NB4 (cell line): ENCODE measurements at regions not wholly inside any gene's neighbourhood (a gene's known extent, or its start where the extent isn't known, plus 50 kb on each side); places are given as distances from the start of the nearest gene placed in this dataset.

ENCODE experiments used
- DNase-seq: peaks from one replicate; pipeline ENCODE4 v3.0.0; 2010; ENCODE audit warnings: low read depth
- H3K4me3 ChIP-seq: one replicate; pipeline ENCODE4 v1.5.1; 2011; ENCODE audit warnings: mild to moderate bottlenecking, low read depth, low read length, moderate library complexity
- MYC ChIP-seq: IDR thresholded peaks from 2 replicates; pipeline ENCODE4 v1.6.1; 2011; ENCODE audit warnings: low read depth, low read length
- POLR2A ChIP-seq: IDR thresholded peaks from 2 replicates; pipeline ENCODE4 v1.6.1; 2011; ENCODE audit warnings: mild to moderate bottlenecking; ENCODE audit not compliant: insufficient read length; ENCODE audit errors: extremely low read depth
- TF ChIP-seq, protein P1 (sequence below): IDR thresholded peaks from one replicate; pipeline ENCODE4 v1.5.1; 2012; ENCODE audit warnings: low read depth, low read length
- TF ChIP-seq, protein P2 (sequence below): IDR thresholded peaks from 2 replicates; pipeline ENCODE4 v1.6.1; 2011; ENCODE audit warnings: low read depth, low read length

DNA sequence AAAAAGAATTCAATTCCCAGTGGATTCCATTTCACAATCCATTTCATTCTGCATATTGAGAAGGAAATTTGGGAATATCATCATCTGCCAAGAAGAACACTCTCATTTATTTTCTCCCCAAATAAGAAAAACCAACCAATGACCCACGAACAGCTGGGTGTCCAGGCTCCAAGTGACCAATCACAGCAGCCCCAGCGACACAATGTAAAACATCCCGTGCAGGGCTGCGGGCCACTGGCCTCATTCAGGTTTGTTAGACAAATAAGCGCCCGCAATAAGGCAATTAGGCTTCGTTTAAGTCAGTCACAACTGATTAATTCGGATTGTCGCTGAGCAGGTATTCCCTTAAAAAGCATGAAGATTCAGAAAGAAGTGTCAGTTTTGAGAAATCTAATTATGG lies 378.6 kb downstream of the EIPR1 start:
- TF ChIP-seq, protein P1, sequence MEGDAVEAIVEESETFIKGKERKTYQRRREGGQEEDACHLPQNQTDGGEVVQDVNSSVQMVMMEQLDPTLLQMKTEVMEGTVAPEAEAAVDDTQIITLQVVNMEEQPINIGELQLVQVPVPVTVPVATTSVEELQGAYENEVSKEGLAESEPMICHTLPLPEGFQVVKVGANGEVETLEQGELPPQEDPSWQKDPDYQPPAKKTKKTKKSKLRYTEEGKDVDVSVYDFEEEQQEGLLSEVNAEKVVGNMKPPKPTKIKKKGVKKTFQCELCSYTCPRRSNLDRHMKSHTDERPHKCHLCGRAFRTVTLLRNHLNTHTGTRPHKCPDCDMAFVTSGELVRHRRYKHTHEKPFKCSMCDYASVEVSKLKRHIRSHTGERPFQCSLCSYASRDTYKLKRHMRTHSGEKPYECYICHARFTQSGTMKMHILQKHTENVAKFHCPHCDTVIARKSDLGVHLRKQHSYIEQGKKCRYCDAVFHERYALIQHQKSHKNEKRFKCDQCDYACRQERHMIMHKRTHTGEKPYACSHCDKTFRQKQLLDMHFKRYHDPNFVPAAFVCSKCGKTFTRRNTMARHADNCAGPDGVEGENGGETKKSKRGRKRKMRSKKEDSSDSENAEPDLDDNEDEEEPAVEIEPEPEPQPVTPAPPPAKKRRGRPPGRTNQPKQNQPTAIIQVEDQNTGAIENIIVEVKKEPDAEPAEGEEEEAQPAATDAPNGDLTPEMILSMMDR, result no peak
- TF ChIP-seq MYC (no peak), POLR2A (no peak)
- TF ChIP-seq, protein P2, sequence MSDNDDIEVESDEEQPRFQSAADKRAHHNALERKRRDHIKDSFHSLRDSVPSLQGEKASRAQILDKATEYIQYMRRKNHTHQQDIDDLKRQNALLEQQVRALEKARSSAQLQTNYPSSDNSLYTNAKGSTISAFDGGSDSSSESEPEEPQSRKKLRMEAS, result no peak
- no peak for DNase-seq
- H3K4me3 ChIP-seq, result no peak overlapping the region

DNA sequence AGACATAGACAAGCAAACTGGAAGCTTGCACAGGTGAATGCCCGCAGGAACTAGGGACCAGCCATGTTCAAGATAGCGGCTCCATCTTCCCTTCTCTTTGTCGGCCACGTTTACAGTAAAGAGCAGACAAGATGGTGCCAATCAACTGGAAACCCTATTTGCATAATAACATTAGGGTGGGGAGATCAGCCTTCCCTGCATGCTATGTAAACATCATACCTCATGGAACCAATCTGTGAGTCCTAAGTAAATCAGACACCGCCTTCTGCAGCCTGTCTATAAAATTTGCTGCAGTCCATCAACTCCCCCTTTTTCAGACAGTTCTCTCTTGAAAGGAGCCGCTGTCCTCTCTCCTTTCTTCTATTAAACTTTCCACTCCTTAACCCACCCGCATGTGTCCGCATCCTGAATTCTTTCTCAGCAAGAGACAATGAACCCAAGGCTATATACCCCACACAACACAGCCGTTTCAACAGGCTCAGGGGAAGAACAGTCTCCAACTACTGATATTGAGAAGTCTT lies 384.4 kb downstream of the EIPR1 start:
- no peak overlapping the region for H3K4me3 ChIP-seq
- TF ChIP-seq POLR2A (no peak), MYC (no peak)
- TF ChIP-seq, protein P2, result no peak
- TF ChIP-seq, protein P1, result no peak
- DNase-seq, result no peak

DNA sequence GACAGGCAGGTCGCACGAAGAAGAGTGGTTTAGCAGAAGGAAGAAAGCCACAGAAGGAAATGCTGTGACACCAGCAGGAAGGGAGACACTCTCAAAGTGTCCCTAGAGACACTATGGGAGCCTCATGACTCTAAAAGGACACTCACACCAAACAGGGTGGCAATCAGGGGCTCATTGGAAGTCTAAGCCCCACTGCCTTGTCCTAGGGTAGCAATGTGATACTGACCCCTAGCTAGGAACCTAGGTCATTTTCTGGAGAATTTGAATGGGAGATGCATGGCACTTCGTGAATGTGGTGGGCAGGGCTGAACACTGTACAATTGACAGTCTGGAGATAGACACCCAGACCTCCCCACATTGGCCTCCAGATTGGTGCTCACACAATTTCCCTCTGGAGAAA lies 385.0 kb downstream of the EIPR1 start:
- H3K4me3 ChIP-seq, result no peak overlapping the region
- TF ChIP-seq MYC (no peak), POLR2A (no peak)
- TF ChIP-seq, protein P1, result no peak
- TF ChIP-seq, protein P2, result no peak
- peak; percentile 8 for DNase-seq

DNA sequence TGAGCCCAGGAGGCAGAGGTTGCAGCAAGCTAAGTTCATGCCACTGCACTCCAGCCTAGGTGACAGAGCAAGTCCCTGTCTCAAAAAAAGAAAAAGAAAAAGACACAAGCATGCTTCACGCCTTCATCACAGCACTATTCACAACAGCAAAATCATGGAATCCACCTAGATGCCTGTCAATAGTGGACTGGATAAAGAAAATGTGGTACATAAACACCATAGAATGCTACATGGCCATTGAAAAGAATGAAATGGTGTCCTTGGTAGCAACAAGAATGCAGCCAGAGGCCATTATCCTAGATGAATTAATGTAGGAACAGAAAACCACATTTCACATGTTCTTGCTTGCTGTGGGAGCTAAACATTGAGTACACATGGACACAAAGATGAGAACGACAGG lies 392.6 kb downstream of the EIPR1 start:
- DNase-seq, result no peak
- TF ChIP-seq, protein P2, result no peak
- H3K4me3 ChIP-seq, result no peak overlapping the region

DNA sequence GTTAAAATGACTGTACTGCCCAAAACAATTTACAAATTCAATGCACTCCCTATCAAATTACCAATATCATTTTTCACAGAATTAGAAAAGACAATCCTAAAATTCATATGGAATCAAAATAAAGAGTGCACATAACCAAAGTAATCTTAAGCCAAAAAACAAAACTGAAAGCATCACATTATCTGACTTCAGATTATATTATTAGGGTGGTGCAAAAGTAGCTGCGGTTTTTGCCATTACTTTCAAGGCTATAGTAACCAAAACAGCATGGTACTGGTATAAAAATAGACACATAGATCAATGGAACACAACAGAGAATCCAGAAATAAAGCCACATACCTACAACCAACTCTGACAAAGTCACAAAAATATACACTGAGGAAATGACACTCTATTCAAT lies 396.6 kb downstream of the EIPR1 start:
- no peak for DNase-seq
- TF ChIP-seq, protein P2, result no peak
- TF ChIP-seq MYC (no peak), POLR2A (no peak)
- TF ChIP-seq, protein P1, result no peak
- no peak overlapping the region for H3K4me3 ChIP-seq

DNA sequence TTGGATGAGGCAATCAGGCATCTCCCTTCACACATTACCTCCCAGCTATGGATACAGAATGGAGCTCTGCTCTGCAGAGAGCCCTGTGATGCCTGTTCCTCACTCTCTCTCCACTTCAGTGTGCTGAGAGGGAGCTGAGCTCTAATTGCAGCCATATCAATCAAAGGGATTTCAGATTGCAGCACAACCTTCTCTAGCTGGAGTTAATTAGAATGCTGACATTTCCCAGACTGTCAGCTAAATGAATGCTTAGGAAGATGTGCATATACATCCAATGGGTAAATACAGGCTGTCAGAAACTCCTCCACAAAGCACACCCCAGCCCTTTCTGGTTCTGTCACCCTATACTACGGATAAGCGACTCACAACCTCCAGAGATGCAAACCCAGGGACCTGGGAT lies 402.6 kb downstream of the EIPR1 start:
- TF ChIP-seq, protein P2, result no peak
- TF ChIP-seq, protein P1, result no peak
- no peak for TF ChIP-seq MYC
- no peak for TF ChIP-seq POLR2A
- no peak overlapping the region for H3K4me3 ChIP-seq
- no peak for DNase-seq
